ENCODE measurements at regions not wholly inside any gene's neighbourhood (a gene's known extent, or its start where the extent isn't known, plus 50 kb on each side); places are given as distances from the start of the nearest gene placed in this dataset.

- no peak for DNase-seq (ENCODE audit: low read depth, low spot score)
- ChIA-PET RAD21 (ENCODE audit: low non-redundant PET in 1 of 2, low total read pairs in 2 of 2, uncharacterized antibody in 2 of 2, unreplicated experiment in 2 of 2) (no interaction called here), CTCF (no interaction called here), POLR2A (no interaction called here)
- Histone ChIP-seq H3K9ac (ENCODE audit: low read length) (no peak overlapping the region), H3K27ac (ENCODE audit: low read depth, low read length) (no peak overlapping the region), H4K20me1 (ENCODE audit: insufficient read depth) (no peaks in the 10 kb centered on the region), H3K9me2 (ENCODE audit: insufficient read depth) (no peaks in the 10 kb centered on the region), H3K4me3 (replicated peaks in 1 of 2; ENCODE audit: low read depth in 1 of 2, low read length in 2 of 2) (no peak overlapping the region), H3K79me2 (ENCODE audit: insufficient read depth, low read length) (no peaks in the 10 kb centered on the region), H2AFZ (ENCODE audit: low read depth, low read length, poor library complexity, severe bottlenecking) (no peak overlapping the region), H3K4me1 (ENCODE audit: control insufficient read depth in 1 of 2, insufficient read depth in 2 of 2, low read length in 2 of 2) (no peaks in the 10 kb centered on the region), H3K36me3 (ENCODE audit: control insufficient read depth in 1 of 2, insufficient read depth in 2 of 2, low read length in 2 of 2) (no peaks in the 10 kb centered on the region), H3K4me2 (ENCODE audit: low read length) (no peak overlapping the region), H3K9me3 (ENCODE audit: control insufficient read depth in 1 of 2, insufficient read depth in 1 of 2, low read depth in 1 of 2, low read length in 2 of 2) (peaks cover 0 to 6% of the 10 kb centered on the region in 2 experiments; a peak in 1 of 4 replicates), H3K27me3 (ENCODE audit: insufficient read depth, low read length) (peaks cover 19% of the 10 kb centered on the region)
- intact Hi-C loops (cut with micrococcal nuclease) = no loop called here
- BruUV-seq (replicated peaks) = no TSS peak
- no peak for TF ChIP-seq MAX (IDR thresholded peaks at IDR 0.05)
- no peak for TF ChIP-seq EZH2phosphoT487 (IDR thresholded peaks at IDR 0.05; ENCODE audit: borderline replicate concordance)
- TF ChIP-seq POLR2AphosphoS5 (IDR thresholded peaks at IDR 0.05; ENCODE audit: low read depth, low read length) = no peak
- TF ChIP-seq CBX3 (IDR thresholded peaks at IDR 0.05; ENCODE audit: low read depth) = no peak
- TF ChIP-seq YY1 (IDR thresholded peaks at IDR 0.05; ENCODE audit: extremely low read depth, insufficient replicate concordance, low read depth, low read length) = no peak
- TF ChIP-seq ELF1 (IDR thresholded peaks at IDR 0.05; ENCODE audit: borderline replicate concordance, low read depth) = no peak
- no peak for TF ChIP-seq SIN3A (IDR thresholded peaks at IDR 0.05; ENCODE audit: low read depth)
- no peak for ATAC-seq
Measured at GRCh38 chr7:109898-110556, 82.3 kb upstream of the FAM20C start.

- no peaks in the 10 kb centered on the region for H3K79me2 ChIP-seq (ENCODE audit: insufficient read depth, low read length)
- no peaks in the 10 kb centered on the region for H4K20me1 ChIP-seq (ENCODE audit: insufficient read depth)
- H3K36me3 ChIP-seq (ENCODE audit: control insufficient read depth in 1 of 2, insufficient read depth in 2 of 2, low read length in 2 of 2) = no peaks in the 10 kb centered on the region
- H3K27ac ChIP-seq (ENCODE audit: low read depth, low read length) = no peak overlapping the region
- peaks cover 12% of the 10 kb centered on the region for H3K27me3 ChIP-seq (ENCODE audit: insufficient read depth, low read length)
- RAD21 ChIA-PET (ENCODE audit: low non-redundant PET in 1 of 2, low total read pairs in 2 of 2, uncharacterized antibody in 2 of 2, unreplicated experiment in 2 of 2) = no interaction called here
- no peak overlapping the region for H2AFZ ChIP-seq (ENCODE audit: low read depth, low read length, poor library complexity, severe bottlenecking)
- BruUV-seq (replicated peaks) = no TSS peak
- DNase-seq (ENCODE audit: low read depth, low spot score) = no peak
- POLR2A ChIA-PET = no interaction called here
- H3K4me3 ChIP-seq (replicated peaks in 1 of 2; ENCODE audit: low read depth in 1 of 2, low read length in 2 of 2) = no peak overlapping the region
- intact Hi-C loops (cut with micrococcal nuclease) = no loop called here
- H3K9me2 ChIP-seq (ENCODE audit: insufficient read depth) = no peaks in the 10 kb centered on the region
- H3K9me3 ChIP-seq (ENCODE audit: control insufficient read depth in 1 of 2, insufficient read depth in 1 of 2, low read depth in 1 of 2, low read length in 2 of 2) = peaks cover 0 to 6% of the 10 kb centered on the region in 2 experiments; a peak in 1 of 4 replicates
- no peak overlapping the region for H3K9ac ChIP-seq (ENCODE audit: low read length)
- H3K4me2 ChIP-seq (ENCODE audit: low read length) = no peak overlapping the region
- CTCF ChIA-PET = no interaction called here
- no peaks in the 10 kb centered on the region for H3K4me1 ChIP-seq (ENCODE audit: control insufficient read depth in 1 of 2, insufficient read depth in 2 of 2, low read length in 2 of 2)
- no peak for ATAC-seq
- TF ChIP-seq ZFX (IDR thresholded peaks at IDR 0.05) (no peak), YY1 (IDR thresholded peaks at IDR 0.05; ENCODE audit: extremely low read depth, insufficient replicate concordance, low read depth, low read length) (no peak), POLR2AphosphoS5 (IDR thresholded peaks at IDR 0.05; ENCODE audit: low read depth, low read length) (no peak), EGR1 (IDR thresholded peaks at IDR 0.05; ENCODE audit: low read depth) (no peak), MAX (IDR thresholded peaks at IDR 0.05) (no peak), TCF7L2 (IDR thresholded peaks at IDR 0.05; ENCODE audit: borderline replicate concordance, extremely low read depth, insufficient read depth, insufficient read length) (no peak), FOSL1 (IDR thresholded peaks at IDR 0.05; ENCODE audit: low read depth) (no peak), CTCF (IDR thresholded peaks at IDR 0.05 in 2 of 3, conservative IDR thresholded peaks at IDR 0.05 in 1 of 3; ENCODE audit: borderline replicate concordance in 1 of 3, insufficient read depth in 1 of 3, low read depth in 2 of 3, low read length in 2 of 3) (no peak)
Measured at GRCh38 chr7:110557-111232, 81.7 kb upstream of the FAM20C start.
